GM18505 (cell line): ENCODE measurements at regions not wholly inside any gene's neighbourhood (a gene's known extent, or its start where the extent isn't known, plus 50 kb on each side); places are given as distances from the start of the nearest gene placed in this dataset.

Experiments
- ATAC-seq: cut with Tn5 transposase; IDR thresholded peaks from one replicate; pipeline ENCODE4 v1.9.1; 2021; ENCODE audit not compliant: unreplicated experiment
- POLR2A ChIP-seq: IDR thresholded peaks from 4 replicates; pipeline ENCODE4 v1.6.1; 2011; ENCODE audit warnings: borderline replicate concordance; ENCODE audit not compliant: insufficient read depth, insufficient read length; ENCODE audit errors: extremely low read depth

DNA sequence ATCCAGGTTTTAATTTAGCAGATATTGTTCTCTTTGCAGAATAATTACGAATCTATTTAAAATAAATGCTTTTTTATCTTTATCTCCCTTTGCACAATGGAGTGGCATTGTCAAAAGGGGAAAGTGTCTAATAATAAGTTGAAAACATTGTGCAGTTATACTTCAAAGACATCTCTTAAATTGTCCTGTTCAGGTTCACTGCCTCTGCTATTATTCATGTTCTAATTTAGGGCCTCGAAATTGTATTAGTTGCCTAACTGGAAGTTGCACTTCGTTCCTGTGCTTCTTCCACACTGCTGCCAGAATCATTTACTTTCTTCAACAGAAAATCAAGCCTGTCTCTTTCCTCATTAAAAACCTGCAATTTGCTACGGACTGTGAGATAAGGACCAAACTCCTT, 150.5 kb upstream of the SPRY1 start:
- TF ChIP-seq POLR2A, result no peak
- no peak for ATAC-seq

- no peak for ATAC-seq
- TF ChIP-seq POLR2A, result no peak
Measured at GRCh38 chr4:123248085-123248659, 148.4 kb upstream of the SPRY1 start.

DNA sequence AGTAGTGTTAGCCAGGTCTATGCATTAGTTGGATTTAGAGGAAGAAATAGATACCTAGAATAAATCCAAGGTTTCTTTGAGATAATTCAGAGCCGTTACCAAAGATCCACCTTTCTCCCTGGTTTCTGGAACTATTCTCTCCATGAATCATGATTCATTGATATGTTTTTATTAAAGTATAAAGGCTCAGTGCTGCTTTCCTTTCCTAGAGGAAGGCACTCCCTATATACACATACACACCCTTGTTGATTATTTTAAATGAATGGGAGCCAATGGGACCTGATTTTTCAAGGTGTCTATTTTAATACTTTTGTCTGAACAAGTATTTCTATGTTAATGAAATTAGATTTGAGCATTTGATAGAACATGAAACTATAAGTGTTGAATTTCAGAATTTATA, 146.8 kb upstream of the SPRY1 start:
- ATAC-seq, result no peak
- no peak for TF ChIP-seq POLR2A

DNA sequence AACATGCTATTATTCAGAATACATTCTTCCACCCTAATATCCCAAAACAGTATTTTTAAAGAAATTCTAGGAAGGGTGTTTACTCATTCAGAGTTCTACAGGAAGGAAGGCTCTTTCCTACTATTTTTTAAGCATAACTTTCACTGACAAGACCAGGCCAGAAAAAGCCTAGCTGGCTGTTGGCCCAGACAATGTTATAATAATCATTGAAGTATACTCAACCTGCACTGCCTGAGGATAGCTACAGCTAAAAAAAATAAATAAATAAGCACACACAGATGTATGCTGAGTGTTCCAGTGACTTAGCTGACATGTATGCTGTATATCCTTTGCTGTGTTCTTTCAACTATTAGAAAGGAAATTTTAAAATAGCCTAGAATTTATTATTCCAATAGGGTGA, 145.8 kb upstream of the SPRY1 start:
- TF ChIP-seq POLR2A, result no peak
- ATAC-seq, result no peak

- ATAC-seq, result no peak
- no peak for TF ChIP-seq POLR2A
Measured at GRCh38 chr4:123255971-123256370, 140.6 kb upstream of the SPRY1 start.

GRCh38 chr4:123256901-123257300, 139.7 kb upstream of the SPRY1 start:
- TF ChIP-seq POLR2A, result no peak
- no peak for ATAC-seq

- no peak for ATAC-seq
- TF ChIP-seq POLR2A, result no peak
Measured at GRCh38 chr4:123257591-123257990, 139.0 kb upstream of the SPRY1 start.

GRCh38 chr4:123259676-123260646, 136.6 kb upstream of the SPRY1 start:
- TF ChIP-seq POLR2A, result no peak
- no peak for ATAC-seq

DNA sequence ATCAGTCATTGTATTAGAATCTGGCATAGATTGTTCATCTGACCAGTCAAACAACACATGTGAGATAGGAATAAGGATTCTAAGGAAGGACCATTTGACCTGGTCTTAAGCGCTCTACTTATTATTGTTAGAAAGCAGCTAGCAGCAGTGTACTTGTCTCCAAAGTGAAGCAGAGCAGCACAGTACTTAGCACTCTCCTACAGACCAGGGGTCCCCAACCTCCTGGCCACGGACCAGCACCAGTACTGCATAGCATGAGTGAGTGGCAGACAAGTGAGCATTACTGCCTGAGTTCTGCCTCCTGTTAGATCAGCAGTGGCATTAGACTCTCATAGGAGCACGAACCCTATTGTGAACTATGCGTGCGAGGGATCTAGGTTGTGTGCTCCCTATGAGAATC, 135.9 kb upstream of the SPRY1 start:
- no peak for ATAC-seq
- no peak for TF ChIP-seq POLR2A

- TF ChIP-seq POLR2A, result no peak
- no peak for ATAC-seq
Measured at GRCh38 chr4:123262080-123262479, 134.5 kb upstream of the SPRY1 start.

- no peak for ATAC-seq
- TF ChIP-seq POLR2A, result no peak
Measured at GRCh38 chr4:123265443-123265842, 131.2 kb upstream of the SPRY1 start.

DNA sequence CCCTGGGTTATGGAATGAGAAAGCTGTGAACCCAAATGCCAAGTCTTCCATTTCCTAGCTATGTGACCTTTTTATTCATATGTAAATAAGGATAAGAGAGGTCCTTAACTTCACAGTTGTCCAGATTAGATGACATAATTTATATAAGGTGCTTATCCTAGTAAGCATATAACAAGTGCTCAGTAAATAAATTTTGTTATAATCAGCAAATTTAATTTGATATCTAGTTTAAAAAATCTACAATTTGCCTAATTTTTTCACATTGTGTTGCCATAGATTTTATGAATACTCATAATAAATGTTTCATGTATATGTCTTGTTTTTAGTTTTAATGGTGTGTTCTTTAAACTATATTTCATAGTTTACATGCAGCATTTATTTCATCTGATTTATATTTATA, 130.4 kb upstream of the SPRY1 start:
- no peak for TF ChIP-seq POLR2A
- ATAC-seq, result no peak

- no peak for ATAC-seq
- no peak for TF ChIP-seq POLR2A
Measured at GRCh38 chr4:123278755-123279154, 117.8 kb upstream of the SPRY1 start.

DNA sequence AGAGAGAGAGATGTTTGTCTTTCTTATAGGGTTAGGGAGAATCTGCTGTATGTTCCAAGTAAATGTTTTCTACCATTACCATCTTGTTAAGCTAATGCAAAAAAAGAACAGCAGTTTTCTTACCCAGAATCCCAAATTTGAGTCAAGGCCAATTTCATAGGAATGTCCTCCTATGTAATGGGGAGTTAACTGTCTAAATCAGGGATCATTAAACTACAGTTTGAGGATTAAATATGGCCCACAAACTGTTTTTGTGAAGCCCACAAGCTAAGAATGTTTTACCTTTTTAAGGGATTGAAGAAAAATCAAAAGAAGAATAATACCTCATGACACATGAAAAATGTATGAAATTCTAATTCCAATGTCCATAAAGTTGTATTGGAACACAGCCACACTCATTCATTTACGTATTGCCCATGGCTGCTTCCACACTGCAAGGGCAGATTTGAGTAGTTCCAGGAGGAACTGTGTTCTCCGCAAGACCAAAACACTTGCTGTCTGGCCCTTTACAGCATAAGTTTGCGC, 113.2 kb upstream of the SPRY1 start:
- TF ChIP-seq POLR2A, result no peak
- no peak for ATAC-seq
